Activated CD8-positive, alpha-beta memory T cell treated with anti-CD3 and anti-CD28 coated beads, Interleukin-2, amount 10 ng/mL, durations not matched to agents 7 days and 5 days (primary cell): ENCODE measurements at regions not wholly inside any gene's neighbourhood (a gene's known extent, or its start where the extent isn't known, plus 50 kb on each side); places are given as distances from the start of the nearest gene placed in this dataset.
"Not testable (repeated sequence)": the region's sequence is repeated elsewhere in the genome, so short reads cannot be mapped to it uniquely, and the experiment has no call there.

Source experiments
- ATAC-seq: fragments of 150-1000 bp; cut with Tn5 transposase; one replicate; pipeline ENCODE4 v1.10.0; 2021; ENCODE audit warnings: moderate library complexity
- CTCF ChIA-PET: fragments of 350-600 bp; sonication (Branson Sonifier 250); formaldehyde crosslinking; loops from one replicate; lab custom pipeline; 2021; ENCODE audit warnings: antibody characterized with exemption; lab: Charles Lee
- DNase-seq: peaks from one replicate; pipeline ENCODE4 v3.0.0-alpha.2; 2020
- H3K27ac Mint-ChIP-seq: one replicate; pipeline ENCODE4 v1.8.0; 2021; ENCODE audit warnings: mild to moderate bottlenecking, mixed read lengths
- H3K27me3 Mint-ChIP-seq: one replicate; pipeline ENCODE4 v1.8.0; 2021; ENCODE audit warnings: mixed read lengths
- H3K36me3 Mint-ChIP-seq: one replicate; pipeline ENCODE4 v1.8.0; 2021; ENCODE audit warnings: mild to moderate bottlenecking, mixed read lengths
- H3K4me1 Mint-ChIP-seq: one replicate; pipeline ENCODE4 v1.8.0; 2021; ENCODE audit warnings: mixed read lengths
- H3K4me3 Mint-ChIP-seq: one replicate; pipeline ENCODE4 v1.8.0; 2021; ENCODE audit warnings: mild to moderate bottlenecking, moderate library complexity, mixed read lengths
- H3K9me3 Mint-ChIP-seq: one replicate; pipeline ENCODE4 v1.8.0; 2022; ENCODE audit warnings: low read depth, mixed read lengths

DNA sequence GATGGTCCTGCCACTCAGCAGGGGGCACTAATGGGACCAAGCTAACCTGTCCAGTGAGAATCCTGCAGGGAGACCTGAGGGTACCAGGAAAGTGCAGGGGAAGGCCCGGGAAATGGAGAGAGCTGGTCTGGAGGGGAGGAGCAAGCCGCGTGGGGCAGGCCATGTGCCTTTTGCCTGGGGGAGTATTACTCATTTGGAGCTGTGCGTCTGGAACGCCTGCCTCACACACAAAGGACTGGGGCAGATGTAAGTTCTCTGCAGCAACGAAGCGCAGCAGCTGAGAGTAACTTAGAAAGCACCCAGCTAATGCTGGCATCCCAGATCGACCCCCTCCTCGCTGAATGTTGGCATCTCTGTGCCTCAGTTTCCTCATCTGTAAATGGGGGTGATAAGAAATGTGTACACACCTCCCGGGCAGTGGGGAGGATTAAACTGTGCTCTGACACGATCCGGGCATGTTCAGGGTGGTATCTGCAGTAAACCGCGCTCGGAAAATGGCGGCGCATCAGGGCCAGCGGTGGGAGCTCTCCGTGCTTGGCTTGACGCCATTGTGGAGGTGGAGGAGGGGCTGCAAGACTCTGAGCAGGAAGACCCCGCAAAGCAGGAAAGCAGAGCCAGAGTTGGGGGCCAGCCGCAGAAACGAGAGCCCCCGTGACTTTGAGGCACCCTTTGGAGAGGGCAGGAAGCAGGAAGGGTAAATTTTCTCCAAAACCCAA, 212.5 kb downstream of the NPHP4 start:
- Mint-ChIP-seq H3K27ac (no peak overlapping the region), H3K36me3 (no peaks in the 10 kb centered on the region)
- CTCF ChIA-PET = no interaction called here

DNA sequence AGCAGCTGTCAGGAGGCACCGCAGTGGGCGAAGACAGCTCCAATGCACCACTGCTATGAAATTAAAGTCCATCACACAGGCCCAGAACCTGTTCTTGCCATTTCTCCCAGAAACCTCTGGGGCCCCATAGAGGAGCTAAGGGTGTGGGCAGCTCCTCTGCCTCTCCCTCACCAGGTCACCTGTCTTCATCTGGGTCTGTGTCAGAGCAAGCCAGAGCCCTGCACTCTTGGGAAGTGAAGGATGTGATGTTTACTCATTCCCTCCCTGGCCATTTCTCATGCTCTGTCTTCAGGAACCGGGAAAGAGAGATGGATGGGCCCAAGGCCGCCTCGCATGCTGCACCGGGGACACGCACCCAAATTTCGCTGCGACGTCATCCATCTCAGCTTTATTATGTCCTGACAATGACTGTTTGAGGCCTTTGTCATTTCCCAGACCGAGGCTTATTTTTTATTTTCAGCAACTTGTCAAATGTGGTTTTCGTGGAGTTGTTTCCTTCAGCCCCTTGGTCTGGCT, 216.1 kb downstream of the NPHP4 start:
- Mint-ChIP-seq H3K9me3 (no peaks in the 10 kb centered on the region), H3K4me1 (no peaks in the 10 kb centered on the region), H3K27me3 (peaks cover 4% of the 10 kb centered on the region), H3K36me3 (no peaks in the 10 kb centered on the region), H3K4me3 (no peak overlapping the region), H3K27ac (no peak overlapping the region)
- ATAC-seq = no peak
- no peak for DNase-seq
- CTCF ChIA-PET = no interaction called here

More for the DNA sequence above, 212.5 kb downstream of the NPHP4 start:
- Mint-ChIP-seq H3K9me3 (no peaks in the 10 kb centered on the region), H3K4me3 (no peak overlapping the region), H3K4me1 (no peaks in the 10 kb centered on the region), H3K27me3 (no peaks in the 10 kb centered on the region)
- no peak for DNase-seq
- ATAC-seq = no peak

DNA sequence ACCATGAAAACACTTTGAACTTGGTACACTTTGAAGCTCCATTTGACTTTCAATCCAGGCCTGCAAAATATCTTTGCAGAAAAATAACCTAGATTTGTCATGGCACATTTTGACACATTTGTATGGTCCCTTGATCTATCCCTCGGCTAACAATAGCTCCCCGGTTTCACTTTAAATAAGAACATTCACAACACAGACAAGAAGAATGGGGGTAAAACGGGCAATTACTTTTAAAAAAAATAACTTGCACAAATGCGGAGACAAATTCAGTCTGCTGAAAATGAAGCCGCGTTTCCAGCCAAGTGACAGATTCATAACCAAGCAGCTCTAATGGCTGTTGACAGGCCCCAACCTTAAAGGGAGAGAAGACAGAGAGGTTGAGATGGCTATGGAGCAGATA, 218.2 kb downstream of the NPHP4 start:
- Mint-ChIP-seq H3K4me1 (no peaks in the 10 kb centered on the region), H3K4me3 (no peak overlapping the region), H3K27me3 (peaks cover 10% of the 10 kb centered on the region), H3K9me3 (no peaks in the 10 kb centered on the region), H3K27ac (no peak overlapping the region), H3K36me3 (no peaks in the 10 kb centered on the region)
- ATAC-seq = no peak
- no peak for DNase-seq
- CTCF ChIA-PET = no interaction called here

DNA sequence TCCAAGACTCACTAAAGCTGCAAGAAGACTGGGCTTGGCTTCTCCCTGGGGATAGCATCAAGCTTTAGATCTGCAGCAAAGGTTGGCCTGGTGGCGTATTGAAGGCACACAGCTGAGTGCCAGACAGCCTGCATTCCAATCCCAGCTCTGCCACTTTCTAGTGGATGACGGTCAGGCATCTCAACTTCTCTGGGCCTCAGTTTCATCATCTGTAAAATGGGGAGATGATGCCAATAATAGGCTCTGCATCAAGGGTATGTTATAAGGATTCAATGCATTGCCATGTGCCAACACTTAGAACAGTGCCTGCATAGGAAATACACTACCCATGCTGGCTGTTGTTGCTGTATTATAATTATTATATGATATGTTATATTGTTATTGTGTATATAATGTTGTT, 220.4 kb downstream of the NPHP4 start:
- ATAC-seq = no peak
- CTCF ChIA-PET = no interaction called here
- DNase-seq = no peak
- Mint-ChIP-seq H3K27me3 (peaks cover 10% of the 10 kb centered on the region), H3K4me3 (no peak overlapping the region), H3K36me3 (no peaks in the 10 kb centered on the region), H3K9me3 (no peaks in the 10 kb centered on the region), H3K27ac (no peak overlapping the region), H3K4me1 (no peaks in the 10 kb centered on the region)

DNA sequence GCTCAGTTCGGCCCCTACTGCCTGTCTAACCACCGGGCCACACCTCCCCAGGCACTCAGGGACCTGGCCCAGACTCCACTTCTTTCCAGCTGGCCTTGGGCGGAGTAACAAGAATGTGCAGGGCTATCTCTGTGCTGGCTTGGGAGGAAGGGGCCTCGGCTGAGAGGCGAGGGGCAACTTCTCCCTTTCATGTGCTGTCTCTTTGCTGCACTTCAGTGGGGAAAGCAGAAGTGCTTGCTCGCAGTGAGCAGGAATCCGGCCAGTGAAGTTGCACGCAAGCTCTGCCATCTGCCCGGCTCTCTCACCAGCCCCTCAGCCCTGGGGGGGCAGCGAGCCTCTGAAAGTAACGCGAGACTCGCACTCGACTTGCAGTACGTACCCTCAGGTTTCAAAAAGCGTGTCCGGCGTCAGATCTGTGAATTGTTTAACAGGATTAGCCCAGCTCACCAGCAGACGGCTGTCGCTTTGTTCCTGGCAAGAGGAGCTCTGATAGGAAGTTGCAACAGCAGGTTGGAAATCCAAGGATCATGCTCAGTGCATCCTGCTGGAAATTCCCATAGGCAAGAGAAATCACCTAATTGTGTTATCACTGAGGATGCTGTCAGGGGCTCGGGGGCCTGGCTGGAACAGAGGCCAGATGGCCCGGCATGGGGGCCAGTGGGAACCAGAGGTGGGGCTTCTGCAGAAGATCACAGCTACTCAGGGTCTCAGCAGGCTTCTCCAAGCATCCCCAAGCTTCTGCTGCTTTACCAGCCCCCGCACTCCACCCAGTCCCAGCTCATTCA, 221.1 kb downstream of the NPHP4 start:
- Mint-ChIP-seq H3K4me3 (no peak overlapping the region), H3K4me1 (no peaks in the 10 kb centered on the region), H3K27me3 (peaks cover 10% of the 10 kb centered on the region), H3K9me3 (no peaks in the 10 kb centered on the region), H3K36me3 (no peaks in the 10 kb centered on the region), H3K27ac (no peak overlapping the region)
- ATAC-seq (no peak), DNase-seq (no peak)
- CTCF ChIA-PET = no interaction called here

DNA sequence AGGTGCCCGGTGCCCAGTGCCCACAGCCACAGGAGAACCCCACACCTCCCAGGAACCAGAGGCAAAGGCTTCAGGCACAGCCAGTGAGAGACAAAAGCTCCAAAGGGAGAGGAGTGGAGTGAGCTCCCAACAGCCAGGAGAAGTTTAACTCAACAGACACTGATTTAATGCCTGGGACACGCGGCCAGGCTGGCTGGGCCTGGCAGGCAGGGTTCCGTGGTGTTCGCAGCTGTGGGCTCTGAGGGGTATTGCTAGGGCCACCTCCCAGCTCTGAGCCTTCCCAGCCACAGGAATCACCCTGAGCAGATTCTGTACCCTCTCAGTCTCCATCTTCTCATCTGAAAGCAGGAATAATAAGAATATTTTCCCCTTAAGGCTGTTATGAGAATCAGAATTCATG, 222.5 kb downstream of the NPHP4 start:
- no peak overlapping the region for H3K27ac Mint-ChIP-seq
- H3K4me1 Mint-ChIP-seq = no peaks in the 10 kb centered on the region
- CTCF ChIA-PET = no interaction called here
- H3K27me3 Mint-ChIP-seq = peaks cover 13% of the 10 kb centered on the region
- H3K9me3 Mint-ChIP-seq = peaks cover under 1% of the 10 kb centered on the region
- ATAC-seq (no peak), DNase-seq (no peak)
- no peaks in the 10 kb centered on the region for H3K36me3 Mint-ChIP-seq
- no peak overlapping the region for H3K4me3 Mint-ChIP-seq

DNA sequence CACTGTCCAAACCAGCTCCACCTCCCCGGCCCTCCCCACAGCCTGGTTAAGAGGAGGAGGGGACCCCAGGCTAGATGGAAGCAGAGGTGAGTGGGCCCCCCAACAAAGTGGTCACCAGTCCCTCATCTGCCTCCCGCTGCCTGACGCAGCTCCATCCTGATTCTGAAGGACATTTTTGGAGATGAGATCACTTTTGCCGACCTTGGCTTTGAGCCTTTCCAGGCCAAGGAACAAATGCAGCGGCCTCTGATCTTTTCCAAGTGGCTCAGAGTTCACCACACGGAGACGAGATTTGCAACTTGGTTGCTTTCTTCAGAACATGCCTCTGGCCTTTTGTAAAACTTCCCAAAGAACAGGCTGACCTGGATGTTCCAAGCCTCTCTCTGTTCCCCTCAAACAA, 223.1 kb downstream of the NPHP4 start:
- H3K27ac Mint-ChIP-seq = no peak overlapping the region
- H3K27me3 Mint-ChIP-seq = peaks cover 13% of the 10 kb centered on the region
- CTCF ChIA-PET = no interaction called here

DNA sequence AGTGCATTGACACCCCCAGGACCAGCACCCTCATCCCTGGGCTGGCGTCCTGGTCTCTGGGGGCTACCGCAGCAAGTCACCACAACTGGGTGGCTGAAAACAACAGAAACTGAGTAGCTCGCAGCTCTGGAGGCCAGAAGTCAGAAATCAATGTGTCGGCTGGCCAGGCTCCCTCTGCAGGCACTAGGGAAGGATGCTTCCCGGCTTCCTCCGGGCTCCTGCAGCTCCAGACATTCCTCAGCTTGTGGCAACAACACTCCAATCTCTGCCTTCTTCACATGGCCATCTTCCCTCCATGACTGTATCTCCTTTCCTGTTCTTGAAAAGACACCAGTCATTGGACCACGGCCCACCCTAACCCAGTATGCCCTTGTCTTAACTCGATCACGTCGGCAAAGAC, 224.2 kb downstream of the NPHP4 start:
- peaks cover 9% of the 10 kb centered on the region for H3K9me3 Mint-ChIP-seq
- no peaks in the 10 kb centered on the region for H3K4me1 Mint-ChIP-seq
- H3K36me3 Mint-ChIP-seq = peaks cover 1% of the 10 kb centered on the region
- ATAC-seq = no peak
- H3K4me3 Mint-ChIP-seq = no peak overlapping the region
- CTCF ChIA-PET = no interaction called here
- no peak for DNase-seq
- no peak overlapping the region for H3K27ac Mint-ChIP-seq
- H3K27me3 Mint-ChIP-seq = peaks cover 13% of the 10 kb centered on the region

More for the DNA sequence above, 223.1 kb downstream of the NPHP4 start:
- Mint-ChIP-seq H3K9me3 (peaks cover 2% of the 10 kb centered on the region), H3K4me3 (no peak overlapping the region), H3K4me1 (no peaks in the 10 kb centered on the region), H3K36me3 (no peaks in the 10 kb centered on the region)
- DNase-seq = no peak
- no peak for ATAC-seq

DNA sequence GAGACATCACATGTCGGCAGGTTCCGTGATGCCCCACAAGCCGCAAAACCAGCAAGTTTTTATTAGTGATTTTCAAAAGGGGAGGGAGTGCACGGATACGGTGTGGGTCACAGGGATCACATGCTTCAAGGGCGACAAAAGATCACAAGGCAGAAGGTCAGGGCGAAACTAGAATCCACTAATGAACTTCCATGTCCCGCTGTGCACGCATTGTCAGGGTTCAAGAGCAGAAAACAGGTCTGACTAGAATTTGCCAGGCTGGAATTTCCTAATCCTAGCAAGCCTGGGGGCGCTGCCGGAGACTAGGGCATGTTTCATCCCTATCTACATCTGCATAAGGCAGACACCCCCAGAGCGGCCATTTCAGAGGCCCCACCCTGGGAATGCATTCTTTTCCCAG, 225.2 kb downstream of the NPHP4 start:
- H3K4me1 Mint-ChIP-seq, H3K9me3 Mint-ChIP-seq, CTCF ChIA-PET, ATAC-seq, H3K4me3 Mint-ChIP-seq, DNase-seq, H3K36me3 Mint-ChIP-seq, H3K27ac Mint-ChIP-seq: not testable (repeated sequence)
- peaks cover 14% of the 10 kb centered on the region for H3K27me3 Mint-ChIP-seq

DNA sequence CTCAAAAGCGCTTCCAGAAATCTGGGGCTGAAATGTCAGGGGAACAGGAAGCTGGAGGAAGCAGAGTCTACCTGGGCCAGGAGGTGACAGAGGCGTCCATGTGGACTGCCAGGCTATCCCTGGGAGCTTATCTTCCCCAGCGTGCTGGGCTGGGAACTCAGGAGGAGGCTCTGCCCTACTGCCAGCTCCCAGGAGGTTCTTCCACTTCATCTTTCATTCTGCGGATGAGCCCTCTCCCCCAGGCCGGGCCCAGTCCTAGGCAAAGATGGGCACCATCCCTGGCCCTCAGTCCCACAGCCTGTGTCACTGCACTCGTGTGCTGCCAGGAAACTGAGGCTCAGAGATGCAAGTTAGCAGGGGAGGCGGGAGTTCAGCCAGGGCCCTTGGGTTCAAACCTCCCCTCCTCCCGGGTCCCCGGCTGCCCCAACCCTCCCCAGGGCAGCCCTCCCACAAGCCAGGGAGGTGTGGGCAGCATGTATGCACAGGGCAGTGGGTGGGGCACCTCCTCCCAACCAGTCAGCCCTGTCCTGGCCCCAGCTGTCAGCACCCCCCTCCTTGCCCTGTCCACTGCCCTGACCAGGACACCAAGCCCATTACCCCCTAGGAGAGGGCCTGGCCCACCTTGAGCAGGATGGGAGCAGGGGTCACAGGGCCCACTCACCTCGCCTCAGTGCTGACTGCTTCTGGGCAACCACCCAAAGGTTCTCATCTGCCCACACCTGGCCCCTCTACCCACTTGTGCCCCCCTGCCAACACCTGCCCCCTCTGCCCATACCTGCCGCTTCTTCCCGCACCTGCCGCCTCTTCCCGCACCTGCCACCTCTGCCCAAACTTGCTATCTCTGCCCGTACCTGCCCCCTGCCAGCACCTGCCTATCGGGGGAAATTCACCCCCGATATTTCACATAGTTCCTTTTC, 226.0 kb downstream of the NPHP4 start:
- Mint-ChIP-seq H3K27ac (no peak overlapping the region), H3K36me3 (peaks cover 1% of the 10 kb centered on the region), H3K27me3 (peaks cover 16% of the 10 kb centered on the region), H3K4me3 (no peak overlapping the region), H3K9me3 (peaks cover 9% of the 10 kb centered on the region), H3K4me1 (no peaks in the 10 kb centered on the region)
- CTCF ChIA-PET = no interaction called here
- no peak for ATAC-seq
- DNase-seq = no peak

DNA sequence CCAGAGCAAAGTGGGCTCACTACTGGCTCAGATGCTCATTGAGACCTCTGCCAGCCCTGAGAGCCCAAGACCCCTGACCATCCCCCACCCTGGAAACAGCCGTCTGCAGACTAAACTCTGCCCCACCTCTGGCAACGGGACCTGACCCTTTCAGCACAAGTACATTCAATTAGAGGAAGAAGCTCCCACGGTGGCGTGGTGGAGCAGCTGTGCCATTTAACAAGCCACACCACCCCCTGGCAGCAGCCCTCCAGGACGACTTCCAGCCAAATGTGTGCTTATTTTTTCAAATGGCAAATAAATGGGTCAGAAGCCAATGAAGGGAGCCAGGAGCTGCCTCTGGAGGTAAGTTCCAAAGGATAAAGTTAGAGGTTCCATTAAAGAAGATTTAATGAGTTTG, 226.7 kb downstream of the NPHP4 start:
- Mint-ChIP-seq H3K4me1 (no peaks in the 10 kb centered on the region), H3K4me3 (no peak overlapping the region), H3K36me3 (peaks cover 1% of the 10 kb centered on the region), H3K9me3 (peaks cover 10% of the 10 kb centered on the region), H3K27ac (no peak overlapping the region), H3K27me3 (peaks cover 8% of the 10 kb centered on the region)
- DNase-seq = no peak
- no peak for ATAC-seq
- CTCF ChIA-PET = no interaction called here

DNA sequence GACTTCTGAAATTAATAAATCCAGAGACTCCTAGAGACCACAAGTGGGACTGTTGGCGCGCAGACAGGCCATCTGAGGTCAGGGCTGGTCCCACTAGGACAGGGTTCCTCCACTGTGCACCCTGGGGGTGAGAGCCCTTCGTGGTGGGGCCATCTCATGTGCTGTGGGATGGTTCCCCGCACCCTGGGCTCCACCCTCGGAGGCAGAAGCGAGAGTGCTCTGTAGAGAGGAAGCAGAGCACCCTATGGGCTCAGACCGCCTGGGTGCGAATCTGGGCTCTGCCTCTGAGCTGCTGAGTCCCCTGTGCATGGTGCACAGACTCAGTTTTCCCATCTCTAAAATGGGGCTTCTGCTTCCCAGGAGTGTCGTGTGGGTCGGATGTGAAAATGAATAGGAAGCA, 227.3 kb downstream of the NPHP4 start:
- H3K9me3 Mint-ChIP-seq = peaks cover 14% of the 10 kb centered on the region
- peaks cover 7% of the 10 kb centered on the region for H3K27me3 Mint-ChIP-seq
- ATAC-seq (no peak), DNase-seq (no peak)
- H3K27ac Mint-ChIP-seq = no peak overlapping the region
- CTCF ChIA-PET = no interaction called here
- H3K36me3 Mint-ChIP-seq = peaks cover 1% of the 10 kb centered on the region
- no peaks in the 10 kb centered on the region for H3K4me1 Mint-ChIP-seq
- H3K4me3 Mint-ChIP-seq = no peak overlapping the region

DNA sequence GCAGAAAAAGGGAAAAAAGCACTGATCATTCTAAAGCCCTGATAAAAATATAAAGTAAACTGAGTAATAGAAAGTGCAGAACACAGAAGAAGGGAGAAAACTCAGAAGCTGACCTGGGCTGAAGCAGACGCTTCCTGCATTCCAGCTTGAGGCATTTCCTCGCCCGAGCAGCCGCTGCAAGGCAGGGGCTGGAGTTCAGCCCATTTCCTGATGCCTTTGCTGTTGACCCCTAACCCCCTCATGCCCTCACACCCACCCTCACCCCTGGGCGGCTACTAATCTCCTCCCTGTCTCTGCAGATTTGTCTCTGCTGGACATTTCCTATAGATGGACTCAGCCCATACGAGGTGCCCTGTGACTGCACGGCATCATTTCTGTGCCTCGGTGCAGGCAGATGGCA, 227.8 kb downstream of the NPHP4 start:
- peaks cover 7% of the 10 kb centered on the region for H3K27me3 Mint-ChIP-seq

More for the DNA sequence above, 227.8 kb downstream of the NPHP4 start:
- peaks cover 14% of the 10 kb centered on the region for H3K9me3 Mint-ChIP-seq
- peaks cover 1% of the 10 kb centered on the region for H3K36me3 Mint-ChIP-seq
- CTCF ChIA-PET = no interaction called here
- ATAC-seq (no peak), DNase-seq (no peak)
- no peaks in the 10 kb centered on the region for H3K4me1 Mint-ChIP-seq
- H3K27ac Mint-ChIP-seq = no peak overlapping the region
- no peak overlapping the region for H3K4me3 Mint-ChIP-seq
